NCI-H128 (cell line): ENCODE measurements at regions not wholly inside any gene's neighbourhood (a gene's known extent, or its start where the extent isn't known, plus 50 kb on each side); places are given as distances from the start of the nearest gene placed in this dataset.
"Not testable (repeated sequence)": the region's sequence is repeated elsewhere in the genome, so short reads cannot be mapped to it uniquely, and the experiment has no call there.

ENCODE experiments used
- DNase-seq: peaks from one replicate; lab custom pipeline; 2025; ENCODE audit not compliant: unreplicated experiment; lab: John Stamatoyannopoulos, UW

DNA sequence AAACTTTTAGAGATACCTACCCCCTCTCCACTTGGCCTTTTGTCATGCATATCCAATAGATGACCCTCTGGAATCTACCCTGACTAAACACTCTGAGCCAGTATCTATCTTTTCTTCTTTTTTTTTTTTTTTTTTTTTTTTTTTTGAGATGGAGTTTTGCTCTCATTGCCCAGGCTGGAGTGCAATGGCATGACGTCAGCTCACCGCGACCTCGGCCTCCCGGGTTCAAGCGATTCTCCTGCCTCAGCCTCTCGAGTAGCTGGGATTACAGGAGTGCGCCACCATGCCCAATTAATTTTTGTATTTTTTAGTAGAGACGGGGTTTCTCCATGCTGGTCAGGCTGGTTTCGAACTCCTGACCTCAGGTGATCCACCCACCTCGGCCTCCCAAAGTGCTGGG lies 50.8 kb upstream of the GRIN2B start:
- not testable (repeated sequence) for DNase-seq

DNA sequence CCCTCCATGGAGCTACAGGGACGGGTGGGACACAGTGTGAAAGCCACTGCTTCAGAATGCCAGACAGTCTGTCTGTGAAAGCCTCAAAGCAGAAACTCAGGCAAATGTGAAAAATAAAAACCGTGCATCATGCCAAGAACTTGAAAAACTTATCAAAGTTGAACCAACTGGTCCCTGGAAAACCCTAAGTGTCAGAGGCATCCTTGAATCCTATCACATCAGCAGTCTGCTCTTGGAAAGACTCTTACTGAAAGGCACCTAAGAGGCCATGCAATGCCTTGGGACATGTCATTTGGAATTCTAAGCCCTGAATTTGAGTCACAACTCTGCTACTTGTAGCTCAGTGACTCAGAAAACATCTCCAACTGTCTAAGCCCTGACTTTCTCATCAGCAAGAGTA lies 62.4 kb upstream of the GRIN2B start:
- DNase-seq: no peak

DNA sequence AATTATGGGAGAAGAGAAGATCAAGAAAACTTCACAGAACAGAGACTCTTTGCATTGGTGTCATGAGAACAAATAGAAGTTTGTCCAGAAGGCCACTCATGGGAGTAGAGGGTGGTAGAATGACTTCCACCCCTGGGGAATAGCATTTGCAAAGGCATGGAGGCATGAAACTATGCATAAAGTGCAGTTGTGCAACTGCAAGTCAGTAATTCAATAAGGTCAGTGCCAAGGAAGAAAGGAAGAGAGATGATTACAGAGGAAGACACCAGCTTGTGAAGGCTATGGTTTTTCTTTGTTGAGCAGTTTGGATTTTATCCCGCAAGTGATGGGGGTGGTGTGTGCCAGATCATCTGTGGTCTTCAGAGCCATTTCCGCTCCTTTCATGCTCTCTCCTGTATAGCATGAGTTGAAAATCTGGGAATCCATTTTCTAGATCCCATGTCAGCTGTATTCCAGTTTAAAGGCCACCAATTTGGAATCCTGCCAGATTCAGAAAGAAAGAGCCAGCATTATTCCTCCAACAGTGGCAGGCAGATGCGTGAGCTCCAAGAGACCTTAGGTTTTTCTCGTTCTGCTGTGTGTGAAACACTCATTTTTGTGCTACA lies 67.6 kb upstream of the GRIN2B start:
- DNase-seq: no peak

DNA sequence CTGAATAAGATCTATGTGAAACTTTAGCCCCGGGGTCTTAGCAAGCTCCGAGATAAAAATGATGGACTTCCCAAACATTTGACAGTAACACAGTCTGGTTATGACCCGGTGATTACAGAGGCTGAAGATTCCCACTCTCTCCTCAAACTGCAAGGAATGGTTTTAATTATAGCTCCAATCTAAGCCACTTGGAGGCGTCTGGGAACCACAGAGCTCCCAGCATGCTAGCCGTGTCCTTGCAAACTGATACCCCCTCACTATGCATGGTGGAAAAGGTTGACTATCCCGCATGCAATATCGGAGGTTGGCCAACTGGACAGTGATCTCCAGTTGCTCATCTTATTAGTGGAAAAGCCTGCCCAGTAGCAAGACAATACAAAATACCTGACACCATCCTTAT lies 76.5 kb upstream of the GRIN2B start:
- no peak for DNase-seq

DNA sequence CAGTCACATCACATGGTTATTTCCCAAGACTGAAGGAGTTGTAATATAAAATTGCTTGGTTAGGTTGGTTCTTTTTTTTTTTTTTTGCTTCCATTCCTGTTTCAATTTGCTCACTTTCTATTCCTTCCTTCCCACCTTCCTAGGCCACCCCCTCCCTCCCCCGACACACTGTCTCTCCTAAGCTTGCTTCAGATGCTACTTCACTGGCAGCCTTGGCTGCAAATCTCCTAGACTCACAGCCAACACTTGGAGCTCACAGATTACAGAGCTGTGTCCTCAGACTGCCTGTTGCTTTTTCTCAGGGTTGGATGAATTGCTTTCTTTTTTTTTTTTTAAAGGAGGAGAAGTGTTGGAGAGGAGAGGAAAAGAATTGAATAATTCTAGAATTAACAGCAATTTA lies 77.3 kb upstream of the GRIN2B start:
- no peak for DNase-seq

DNA sequence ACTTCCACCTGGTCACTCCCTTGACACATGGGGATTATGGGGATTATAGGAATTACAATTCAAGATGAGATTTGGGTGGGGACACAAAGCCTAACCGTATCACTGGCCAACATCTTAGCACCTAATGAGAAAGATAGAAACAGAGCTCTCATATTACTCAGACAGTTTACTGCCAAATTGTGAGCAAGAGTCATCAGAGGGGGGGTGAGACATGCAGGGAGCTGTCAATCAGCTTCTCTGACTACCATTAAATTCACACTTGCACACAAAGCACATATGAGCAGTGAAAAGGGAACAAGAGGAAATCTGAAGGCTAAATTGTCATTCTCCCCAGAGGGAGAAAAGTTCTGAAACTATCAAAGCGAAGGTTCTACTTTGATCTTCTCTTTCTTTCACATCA lies 78.1 kb upstream of the GRIN2B start:
- DNase-seq: no peak

DNA sequence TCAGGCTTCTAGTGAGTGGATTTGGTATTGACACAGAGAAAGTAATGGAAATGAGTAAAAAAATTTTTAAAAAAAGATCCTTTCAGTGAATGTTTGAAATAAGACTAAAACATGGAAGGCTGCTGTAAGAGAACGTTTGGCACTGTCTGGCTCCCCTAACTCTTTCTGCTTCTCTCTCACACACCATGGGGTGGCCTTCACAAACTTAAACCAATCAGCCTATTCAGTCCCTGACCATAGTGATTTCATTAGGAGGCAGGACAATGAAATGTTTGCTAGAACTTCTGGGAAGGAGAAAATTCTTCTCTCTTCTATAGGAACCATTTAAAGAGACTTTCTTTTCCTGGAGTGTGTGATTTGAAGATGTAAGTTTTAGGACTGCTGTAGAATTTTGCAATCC lies 84.2 kb upstream of the GRIN2B start:
- DNase-seq: no peak

DNA sequence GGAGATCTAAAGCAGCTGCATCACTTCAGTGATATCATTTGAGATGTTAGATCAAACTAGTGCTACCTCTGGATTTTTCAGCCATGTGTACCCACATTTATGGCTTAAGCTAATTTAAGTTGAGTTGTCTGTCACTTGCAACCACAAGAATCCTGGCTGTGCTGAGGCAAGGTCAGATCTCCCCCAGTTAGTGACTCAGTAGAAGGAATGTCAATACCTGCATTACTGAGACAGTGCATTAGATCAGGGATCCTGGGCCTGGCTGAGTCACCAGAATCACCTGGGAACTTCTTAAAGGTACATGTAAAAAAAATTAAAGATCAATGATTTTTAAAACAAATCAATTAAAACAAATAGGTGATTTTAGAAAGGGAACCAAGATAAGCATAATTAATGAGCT lies 84.6 kb upstream of the GRIN2B start:
- DNase-seq: no peak

DNA sequence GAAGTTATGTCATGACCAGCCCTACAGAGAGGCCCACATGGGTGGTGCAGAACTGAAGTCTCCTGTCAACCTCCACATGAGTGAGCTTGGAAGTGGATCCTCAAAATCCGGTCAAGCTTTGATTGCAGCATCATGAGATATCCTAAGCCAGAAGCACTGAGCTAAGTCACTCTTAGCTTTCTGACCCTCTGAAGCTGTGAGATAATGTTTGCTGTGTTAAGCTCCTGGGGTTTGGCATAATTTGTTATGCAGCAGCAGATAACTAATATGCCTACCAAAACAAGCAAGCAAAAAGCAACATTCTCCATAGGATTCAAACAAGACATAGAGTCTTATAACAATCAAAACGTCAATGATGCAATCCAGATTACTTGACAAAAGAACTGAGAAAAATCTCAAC lies 87.6 kb upstream of the GRIN2B start:
- DNase-seq: no peak

DNA sequence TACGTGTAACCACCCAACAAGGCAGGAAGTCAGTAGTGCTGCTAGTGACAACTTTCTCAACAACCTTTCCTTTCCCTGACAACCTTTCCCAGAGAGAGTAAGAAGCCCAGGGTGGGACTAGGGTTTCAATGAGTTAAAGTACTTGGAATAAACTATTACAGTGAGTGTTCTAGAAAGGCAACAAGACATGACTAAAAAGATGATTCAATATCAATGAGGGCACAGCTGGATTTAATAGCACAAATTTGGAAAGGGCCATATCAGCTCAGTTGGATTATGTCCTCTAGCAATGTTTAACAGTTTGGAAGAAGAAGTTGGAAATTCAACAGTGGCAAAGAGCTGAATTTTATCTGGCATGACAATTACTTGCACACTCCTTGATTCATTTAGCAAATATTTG lies 90.4 kb upstream of the GRIN2B start:
- DNase-seq: no peak

DNA sequence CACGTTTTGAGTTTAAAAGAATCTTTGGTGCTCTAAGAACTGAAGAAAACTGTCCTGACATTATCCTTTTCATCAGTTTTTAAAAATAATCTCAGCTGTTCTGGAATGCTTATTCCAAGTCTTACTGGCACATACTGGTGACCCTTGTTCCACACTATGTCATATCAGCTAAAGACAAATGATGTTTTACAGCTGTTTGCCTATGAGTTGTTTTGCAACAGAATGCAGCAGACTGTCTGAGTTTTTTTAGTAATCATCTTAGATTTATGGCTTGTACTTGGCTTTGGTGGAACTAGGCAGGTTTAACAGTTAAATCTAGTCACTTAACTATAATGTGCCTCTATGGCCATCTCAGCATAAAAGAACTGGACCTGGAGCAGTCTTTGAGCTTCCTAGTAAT lies 91.6 kb upstream of the GRIN2B start:
- no peak for DNase-seq

DNA sequence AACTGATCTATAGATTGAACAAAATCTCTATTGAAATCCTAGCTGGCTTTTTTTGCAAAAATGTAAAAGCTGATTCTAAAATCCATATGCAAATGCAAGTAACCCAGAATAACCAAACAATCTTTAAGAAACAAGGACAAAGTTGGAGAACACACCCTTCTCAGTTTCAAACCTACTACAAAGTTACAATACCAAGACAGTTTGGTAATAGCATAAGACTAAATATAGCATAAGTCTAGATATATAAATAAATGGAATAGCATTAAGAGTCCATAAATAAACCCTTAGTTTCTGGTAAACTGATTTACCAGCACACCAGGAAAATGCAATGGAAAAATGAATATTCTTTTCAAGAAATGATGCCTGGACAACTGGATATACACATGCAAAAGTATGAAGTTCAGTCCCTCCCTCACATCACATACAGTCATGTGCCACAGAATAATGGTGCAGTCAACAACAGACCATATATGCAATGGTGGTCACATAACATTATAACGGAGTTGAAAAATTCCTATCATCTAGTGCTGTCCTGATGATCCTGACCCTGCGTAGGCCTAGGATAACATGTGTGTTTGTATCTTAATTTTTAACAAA lies 94.5 kb upstream of the GRIN2B start:
- DNase-seq: no peak

DNA sequence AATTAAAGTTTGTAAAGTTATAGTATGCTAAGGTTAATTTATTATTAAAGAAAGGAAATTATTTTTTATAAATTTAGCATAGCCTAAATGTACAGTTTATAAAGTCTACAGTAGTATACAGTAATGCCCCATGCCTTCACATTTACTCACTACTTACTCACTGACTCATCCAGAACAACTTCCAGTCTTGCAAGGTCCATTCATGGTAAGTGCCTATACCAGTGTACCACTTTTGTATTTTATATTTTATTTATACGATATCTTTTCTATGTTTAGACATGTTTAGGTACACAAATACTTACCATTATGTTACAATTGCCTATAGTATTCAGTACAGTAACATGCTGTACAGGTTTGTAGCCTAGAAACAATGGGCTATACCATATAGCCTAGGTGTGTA lies 95.1 kb upstream of the GRIN2B start:
- DNase-seq: no peak

DNA sequence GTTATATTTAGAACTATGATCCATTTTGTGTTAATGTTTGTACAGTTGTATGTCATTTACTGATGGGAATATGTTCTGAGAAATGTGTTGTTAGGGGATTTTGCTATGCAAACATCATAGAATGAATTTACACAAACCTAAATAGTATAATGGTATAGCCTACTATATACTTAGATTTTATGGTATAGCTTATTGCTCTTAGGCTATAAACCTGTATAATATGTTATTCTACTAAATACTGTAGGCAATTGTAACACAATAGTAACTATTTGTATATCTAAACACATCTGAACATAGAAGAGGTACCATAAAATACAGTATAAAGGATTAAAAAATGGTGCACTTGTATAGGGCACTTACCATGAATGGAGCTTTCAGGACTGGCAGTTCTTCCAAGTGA lies 105.4 kb upstream of the GRIN2B start:
- no peak for DNase-seq

DNA sequence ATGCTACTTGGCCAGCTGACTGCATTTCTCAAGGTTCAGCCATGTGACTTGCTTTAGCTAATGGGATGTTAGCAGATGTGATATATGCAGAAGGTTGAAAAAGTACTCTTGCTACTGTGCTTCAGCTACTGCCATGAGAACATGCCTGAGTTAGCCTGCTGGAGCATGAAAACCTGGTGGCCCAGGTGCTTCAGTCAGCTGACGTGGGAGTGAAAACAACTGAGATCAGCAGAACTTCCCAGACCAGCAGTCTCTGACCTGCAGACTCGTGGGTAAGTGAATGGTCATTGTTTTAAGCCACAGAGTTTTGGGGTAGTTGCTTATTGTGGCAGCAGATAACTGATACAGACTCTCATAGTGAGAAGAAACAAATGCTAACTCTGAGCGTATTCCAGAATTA lies 118.6 kb upstream of the GRIN2B start:
- DNase-seq: no peak

DNA sequence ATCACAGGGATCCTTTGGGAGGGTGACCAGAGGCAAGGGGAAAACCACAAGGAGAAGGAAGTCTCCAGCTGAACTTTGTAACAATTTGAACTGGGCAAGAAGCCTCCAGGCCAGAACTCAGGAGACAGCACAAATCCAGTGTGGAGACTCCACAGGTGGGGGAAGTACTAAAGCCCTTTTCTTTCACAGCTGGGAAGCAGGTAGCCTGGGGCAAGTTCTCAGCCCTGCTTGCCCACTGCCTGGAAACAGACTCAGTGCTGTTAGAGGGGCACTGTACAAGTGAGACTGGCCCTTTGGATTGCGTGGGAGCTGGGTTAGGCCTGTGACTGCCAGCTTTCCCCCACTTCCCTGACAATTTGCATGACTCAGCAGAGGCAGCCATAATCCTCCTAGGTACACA lies 120.2 kb upstream of the GRIN2B start:
- DNase-seq: not testable (repeated sequence)

DNA sequence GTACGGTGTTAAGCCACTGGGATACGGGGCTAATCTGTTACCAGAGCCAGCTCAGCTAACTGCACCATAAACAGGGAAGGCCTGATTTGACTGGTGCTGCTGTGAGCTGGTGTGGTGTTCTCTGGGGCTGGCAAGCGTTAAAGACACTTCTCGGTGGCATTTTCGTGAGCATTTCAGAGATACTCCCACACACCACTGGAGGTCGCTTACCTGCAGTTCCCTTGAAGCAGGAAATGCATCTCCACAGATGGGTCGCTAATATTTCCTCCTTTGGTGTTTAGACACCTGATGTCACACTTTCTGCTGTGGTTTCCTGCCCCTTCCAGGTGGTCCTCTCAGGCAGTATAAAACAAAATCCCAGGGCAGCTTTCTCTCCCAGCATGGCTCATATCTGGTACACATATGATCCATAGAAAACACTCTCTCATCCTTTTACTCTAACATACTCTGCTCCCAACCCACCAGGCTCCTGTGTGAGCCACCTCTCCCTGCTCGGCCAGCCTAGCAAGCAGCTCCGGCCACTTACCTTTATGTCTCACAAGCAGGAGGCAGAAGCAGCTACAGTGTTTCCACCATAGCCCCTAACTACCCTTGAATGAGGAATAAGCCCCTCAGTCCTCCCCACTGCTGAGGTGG lies 129.9 kb upstream of the GRIN2B start:
- DNase-seq: no peak

DNA sequence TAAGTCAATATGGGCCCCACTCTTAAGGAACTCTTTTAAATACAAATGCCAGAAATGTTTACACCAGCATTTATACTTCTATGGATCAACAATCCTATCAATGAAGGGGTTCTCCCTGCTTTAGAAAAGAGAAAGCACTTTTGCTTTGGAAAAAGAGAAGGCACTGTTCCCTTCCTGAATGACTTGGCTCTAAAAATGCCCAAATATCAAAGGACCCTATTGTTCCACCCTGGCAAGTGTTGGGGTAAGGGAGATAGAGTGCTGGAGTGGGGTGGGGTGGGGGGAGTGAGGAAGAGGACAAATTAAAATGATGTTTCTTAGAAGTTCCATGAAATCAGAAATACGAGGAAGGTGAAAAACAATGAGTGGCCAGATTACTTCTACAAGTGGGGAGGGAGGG lies 131.6 kb upstream of the GRIN2B start:
- DNase-seq: no peak

DNA sequence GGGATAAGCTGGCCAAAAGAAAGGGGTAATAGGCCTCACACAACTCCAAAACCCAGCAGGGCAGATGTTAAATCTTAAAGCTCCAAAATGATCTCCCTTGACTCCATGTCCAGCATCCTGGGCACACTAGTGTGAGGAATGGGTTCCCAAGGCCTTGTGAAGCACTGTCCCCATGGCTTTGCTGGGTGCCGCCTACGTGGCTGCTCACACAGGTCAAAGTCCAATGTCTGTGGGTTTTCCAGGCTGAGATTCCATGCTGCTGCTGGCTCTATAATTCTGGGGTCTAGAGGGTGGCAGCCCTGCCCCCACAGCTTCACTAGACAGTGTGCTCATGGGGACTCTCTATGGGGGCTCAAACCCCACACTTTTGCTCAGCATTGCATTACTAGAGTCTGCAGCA lies 145.3 kb upstream of the GRIN2B start:
- no peak for DNase-seq

DNA sequence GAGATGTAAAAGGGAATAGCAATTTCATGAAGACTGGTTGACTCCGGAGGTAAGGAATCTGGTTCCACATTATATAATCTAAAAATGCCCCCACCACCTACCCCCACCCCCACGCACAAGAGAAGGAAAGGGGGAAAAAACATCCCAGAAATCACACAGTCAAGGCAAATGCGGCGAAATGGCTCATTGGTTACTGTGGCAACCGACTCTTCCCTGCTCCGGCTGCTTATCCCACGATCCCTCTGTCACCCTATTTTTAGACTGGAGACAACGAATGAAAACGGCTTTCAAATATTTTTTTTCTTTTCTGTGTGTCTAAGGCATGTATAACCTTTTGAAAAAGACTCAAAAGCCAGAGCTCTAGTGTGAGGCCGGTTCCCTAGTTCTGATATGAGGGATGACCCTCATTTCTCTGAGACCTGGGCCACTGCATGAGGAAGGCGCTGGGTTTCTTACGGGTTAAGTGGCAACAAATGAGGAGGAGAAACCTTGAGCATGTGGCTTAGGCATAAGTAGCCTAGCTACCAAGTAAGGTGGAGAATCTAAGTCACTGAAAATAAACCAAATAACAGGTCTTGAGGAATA lies 148.3 kb upstream of the GRIN2B start:
- no peak for DNase-seq

DNA sequence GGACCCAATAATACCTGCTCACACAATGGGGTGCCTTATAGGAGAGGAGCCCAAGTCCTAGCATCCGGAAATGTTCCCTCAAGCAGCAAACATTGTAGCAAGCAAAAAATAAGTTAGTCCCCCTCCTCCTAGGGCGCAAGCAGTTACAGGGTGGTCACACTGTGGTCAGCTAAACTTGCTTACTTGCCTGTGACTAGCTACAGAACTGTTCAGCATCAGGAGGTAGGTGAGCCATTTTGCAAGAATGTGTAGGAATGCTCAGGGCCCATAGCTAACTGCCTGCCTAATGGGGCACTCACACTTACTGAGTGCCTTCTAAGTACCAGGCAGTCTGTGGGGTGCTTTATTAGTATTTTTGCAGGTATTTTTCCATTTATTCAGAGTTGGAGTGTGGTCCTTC lies 154.6 kb upstream of the GRIN2B start:
- no peak for DNase-seq

DNA sequence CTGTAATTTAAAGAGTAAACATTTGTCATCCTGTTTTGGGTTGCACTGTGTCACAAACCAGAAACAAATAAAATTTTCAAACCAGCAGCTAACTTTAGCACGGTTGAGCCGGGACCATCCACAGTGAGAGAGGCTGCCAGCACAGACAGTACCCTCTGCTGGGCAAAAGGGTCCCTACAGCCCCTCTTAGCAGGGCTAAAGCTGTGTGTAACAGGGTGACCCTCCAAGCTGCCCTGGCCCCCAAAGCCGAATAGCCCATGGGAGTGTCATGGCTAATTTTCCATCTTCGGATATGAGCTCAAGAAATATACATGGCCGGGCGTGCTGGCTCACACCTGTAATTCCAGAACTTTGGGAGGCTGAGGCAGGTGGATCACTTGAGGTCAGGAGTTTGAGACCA lies 157.1 kb upstream of the GRIN2B start:
- no peak for DNase-seq
